ENCODE measurements at regions not wholly inside any gene's neighbourhood (a gene's known extent, or its start where the extent isn't known, plus 50 kb on each side); places are given as distances from the start of the nearest gene placed in this dataset.

- no peak for TF ChIP-seq POLR2A (IDR thresholded peaks at IDR 0.05)
- TF ChIP-seq POLR2AphosphoS5 (IDR thresholded peaks at IDR 0.05; ENCODE audit: insufficient read depth in 1 of 2, low read depth in 1 of 2) = no peak
- TF ChIP-seq CTCF (IDR thresholded peaks at IDR 0.05) = no peak
- intact Hi-C loops (cut with DNase I) = no loop called here
- no peaks in the 10 kb centered on the region for H3K9me3 ChIP-seq
- H3K27ac ChIP-seq = no peak overlapping the region
- DNase-seq (ENCODE audit: extremely low spot score in 2 of 2) = no peak
- H3K36me3 ChIP-seq = no peaks in the 10 kb centered on the region
- H3K27me3 ChIP-seq = no peaks in the 10 kb centered on the region
- no peak overlapping the region for H3K4me3 ChIP-seq
- H3K4me1 ChIP-seq = no peaks in the 10 kb centered on the region
These were observed 113.5 kb downstream of the TMEM30B start for GRCh38 chr14:61167642-61168041.

GRCh38 chr14:61160798-61161197 is 120.3 kb downstream of the TMEM30B start:
- Histone ChIP-seq H3K27me3 (no peaks in the 10 kb centered on the region), H3K4me3 (no peak overlapping the region), H3K27ac (no peak overlapping the region), H3K36me3 (no peaks in the 10 kb centered on the region), H3K9me3 (no peaks in the 10 kb centered on the region), H3K4me1 (no peaks in the 10 kb centered on the region)
- no peak for DNase-seq (ENCODE audit: extremely low spot score in 2 of 2)
- no peak for TF ChIP-seq POLR2AphosphoS5 (IDR thresholded peaks at IDR 0.05; ENCODE audit: insufficient read depth in 1 of 2, low read depth in 1 of 2)
- TF ChIP-seq CTCF (IDR thresholded peaks at IDR 0.05) = no peak
- TF ChIP-seq POLR2A (IDR thresholded peaks at IDR 0.05) = no peak
- intact Hi-C loops (cut with DNase I) = no loop called here

GRCh38 chr14:61154641-61155040 is 126.5 kb downstream of the TMEM30B start:
- no peak for DNase-seq (ENCODE audit: extremely low spot score in 2 of 2)
- H3K9me3 ChIP-seq = no peaks in the 10 kb centered on the region

GRCh38 chr14:61153914-61154545 is 127.1 kb downstream of the TMEM30B start:
- Histone ChIP-seq H3K4me3 (no peak overlapping the region), H3K27me3 (no peaks in the 10 kb centered on the region), H3K36me3 (no peaks in the 10 kb centered on the region), H3K4me1 (no peaks in the 10 kb centered on the region), H3K9me3 (no peaks in the 10 kb centered on the region), H3K27ac (no peak overlapping the region)
- intact Hi-C loops (cut with DNase I) = no loop called here
- no peak for TF ChIP-seq POLR2A (IDR thresholded peaks at IDR 0.05)
- no peak for TF ChIP-seq POLR2AphosphoS5 (IDR thresholded peaks at IDR 0.05; ENCODE audit: insufficient read depth in 1 of 2, low read depth in 1 of 2)
- no peak for TF ChIP-seq CTCF (IDR thresholded peaks at IDR 0.05)
- DNase-seq (ENCODE audit: extremely low spot score in 2 of 2) = no peak

More at GRCh38 chr14:61154641-61155040, 126.5 kb downstream of the TMEM30B start:
- Histone ChIP-seq H3K4me3 (no peak overlapping the region), H3K27ac (no peak overlapping the region), H3K27me3 (no peaks in the 10 kb centered on the region), H3K4me1 (no peaks in the 10 kb centered on the region), H3K36me3 (no peaks in the 10 kb centered on the region)
- intact Hi-C loops (cut with DNase I) = no loop called here
- no peak for TF ChIP-seq CTCF (IDR thresholded peaks at IDR 0.05)
- TF ChIP-seq POLR2A (IDR thresholded peaks at IDR 0.05) = no peak
- TF ChIP-seq POLR2AphosphoS5 (IDR thresholded peaks at IDR 0.05; ENCODE audit: insufficient read depth in 1 of 2, low read depth in 1 of 2) = no peak

GRCh38 chr14:61153431-61153830 is 127.7 kb downstream of the TMEM30B start:
- Histone ChIP-seq H3K4me3 (no peak overlapping the region), H3K9me3 (no peaks in the 10 kb centered on the region), H3K4me1 (no peaks in the 10 kb centered on the region), H3K27me3 (no peaks in the 10 kb centered on the region), H3K36me3 (no peaks in the 10 kb centered on the region), H3K27ac (no peak overlapping the region)
- intact Hi-C loops (cut with DNase I) = no loop called here
- TF ChIP-seq POLR2AphosphoS5 (IDR thresholded peaks at IDR 0.05; ENCODE audit: insufficient read depth in 1 of 2, low read depth in 1 of 2) = no peak
- TF ChIP-seq POLR2A (IDR thresholded peaks at IDR 0.05) = no peak
- no peak for TF ChIP-seq CTCF (IDR thresholded peaks at IDR 0.05)
- no peak for DNase-seq (ENCODE audit: extremely low spot score in 2 of 2)

Measured in vagina (tissue), 2 donors.